Nephron (organoid): ENCODE measurements at regions not wholly inside any gene's neighbourhood (a gene's known extent, or its start where the extent isn't known, plus 50 kb on each side); places are given as distances from the start of the nearest gene placed in this dataset.

Experiments
- H3K27ac Mint-ChIP-seq, 3 experiments: 2 replicates each; pipeline ENCODE4 v1.8.0; 2020; ENCODE audit warnings: mixed read lengths in 3 of 3, mild to moderate bottlenecking in 2 of 3, moderate library complexity in 1 of 3
- H3K27me3 Mint-ChIP-seq: 2 replicates; pipeline ENCODE4 v1.8.0; 2021; ENCODE audit warnings: low read depth, mild to moderate bottlenecking, moderate library complexity, mixed read lengths
- H3K36me3 Mint-ChIP-seq: 2 replicates; pipeline ENCODE4 v1.8.0; 2020; ENCODE audit warnings: low read depth, mixed read lengths
- H3K4me1 Mint-ChIP-seq: 2 replicates; pipeline ENCODE4 v1.8.0; 2020; ENCODE audit warnings: mixed read lengths
- H3K4me3 Mint-ChIP-seq, 3 experiments: 2 replicates each; pipeline ENCODE4 v1.8.0; 2020; ENCODE audit warnings: mild to moderate bottlenecking in 3 of 3, mixed read lengths in 3 of 3, moderate library complexity in 2 of 3
- H3K9me3 Mint-ChIP-seq: 2 replicates; pipeline ENCODE4 v1.8.0; 2020; ENCODE audit warnings: mixed read lengths
- CTCF ChIP-seq, 3 experiments: fragments of 200-600 bp; sonication (generic); IDR thresholded peaks; one replicate each; pipeline ENCODE4 v1.5.0; 2021; ENCODE audit warnings: antibody characterized with exemption in 3 of 3; ENCODE audit not compliant: unreplicated experiment in 3 of 3

GRCh38 chr15:70283511-70283910, 185.8 kb upstream of the TLE3 start:
- TF ChIP-seq CTCF (IDR thresholded peaks at IDR 0.05; ENCODE audit: unreplicated experiment in 3 of 3), result no peak
- Mint-ChIP-seq H3K27ac (no peak overlapping the region), H3K27me3 (peaks cover 12% of the 10 kb centered on the region), H3K4me1 (peaks cover 14% of the 10 kb centered on the region), H3K4me3 (no peak overlapping the region), H3K36me3 (no peaks in the 10 kb centered on the region), H3K9me3 (no peaks in the 10 kb centered on the region)

GRCh38 chr15:70281811-70282307, 184.1 kb upstream of the TLE3 start:
- Mint-ChIP-seq H3K4me1 (peaks cover 9% of the 10 kb centered on the region), H3K9me3 (no peaks in the 10 kb centered on the region), H3K4me3 (no peak overlapping the region), H3K27me3 (peaks cover 19% of the 10 kb centered on the region), H3K27ac (no peak overlapping the region), H3K36me3 (no peaks in the 10 kb centered on the region)
- no peak for TF ChIP-seq CTCF (IDR thresholded peaks at IDR 0.05; ENCODE audit: unreplicated experiment in 3 of 3)

GRCh38 chr15:70281261-70281810, 183.6 kb upstream of the TLE3 start:
- no peak for TF ChIP-seq CTCF (IDR thresholded peaks at IDR 0.05; ENCODE audit: unreplicated experiment in 3 of 3)
- no peaks in the 10 kb centered on the region for H3K9me3 Mint-ChIP-seq
- H3K27ac Mint-ChIP-seq, result no peak overlapping the region
- peaks cover 9% of the 10 kb centered on the region for H3K4me1 Mint-ChIP-seq
- H3K27me3 Mint-ChIP-seq, result peaks cover 24% of the 10 kb centered on the region
- no peaks in the 10 kb centered on the region for H3K36me3 Mint-ChIP-seq
- H3K4me3 Mint-ChIP-seq, result no peak overlapping the region

GRCh38 chr15:70280781-70281180, 183.1 kb upstream of the TLE3 start:
- peaks cover 9% of the 10 kb centered on the region for H3K4me1 Mint-ChIP-seq
- no peaks in the 10 kb centered on the region for H3K36me3 Mint-ChIP-seq
- no peak for TF ChIP-seq CTCF (IDR thresholded peaks at IDR 0.05; ENCODE audit: unreplicated experiment in 3 of 3)
- peaks cover 24% of the 10 kb centered on the region for H3K27me3 Mint-ChIP-seq
- no peak overlapping the region for H3K27ac Mint-ChIP-seq
- no peak overlapping the region for H3K4me3 Mint-ChIP-seq
- H3K9me3 Mint-ChIP-seq, result no peaks in the 10 kb centered on the region

GRCh38 chr15:70279096-70279495, 181.4 kb upstream of the TLE3 start:
- Mint-ChIP-seq H3K36me3 (no peaks in the 10 kb centered on the region), H3K4me3 (no peak overlapping the region), H3K9me3 (no peaks in the 10 kb centered on the region), H3K27me3 (peaks cover 19% of the 10 kb centered on the region), H3K4me1 (peaks cover 5% of the 10 kb centered on the region), H3K27ac (no peak overlapping the region)
- TF ChIP-seq CTCF (IDR thresholded peaks at IDR 0.05; ENCODE audit: unreplicated experiment in 3 of 3), result no peak

- Mint-ChIP-seq H3K9me3 (no peaks in the 10 kb centered on the region), H3K27ac (no peak overlapping the region), H3K36me3 (no peaks in the 10 kb centered on the region), H3K27me3 (peaks cover 22% of the 10 kb centered on the region), H3K4me3 (no peak overlapping the region), H3K4me1 (peaks cover 5% of the 10 kb centered on the region)
- no peak for TF ChIP-seq CTCF (IDR thresholded peaks at IDR 0.05; ENCODE audit: unreplicated experiment in 3 of 3)
Measured at GRCh38 chr15:70278644-70279043, 180.9 kb upstream of the TLE3 start.
